HepG2 (cell line): ENCODE measurements at regions not wholly inside any gene's neighbourhood (a gene's known extent, or its start where the extent isn't known, plus 50 kb on each side); places are given as distances from the start of the nearest gene placed in this dataset.

ENCODE experiments used
- ATAC-seq: fragments of 200-7000 bp; cut with Tn5 transposase; 3 replicates; pipeline ENCODE4 v1.9.1; 2020; ENCODE audit warnings: mild to moderate bottlenecking, moderate library complexity
- BruUV-seq: library from RNA; stranded (reverse); fragments of 400-500 nt; replicated peaks from 2 replicates; lab custom pipeline; 2021; lab: Mats Ljungman, UMichigan
- CTCF ChIA-PET: fragments of 300-600 bp; formaldehyde crosslinking; extraction: SDS; loops from one replicate; lab custom pipeline; 2021; ENCODE audit warnings: low total read pairs, inconsistent platforms, low intra/inter-chr PET ratio; lab: Yijun Ruan, JAX
- POLR2A ChIA-PET: fragments of 350-600 bp; sonication (Branson Sonifier 250); formaldehyde crosslinking; loops from one replicate; lab custom pipeline; 2020; ENCODE audit warnings: antibody characterized with exemption, inconsistent platforms; lab: Yijun Ruan, JAX
- DNase-seq: peaks from one replicate; pipeline ENCODE4 v3.0.0-alpha.2; 2015; ENCODE audit warnings: low spot score
- FAIRE-seq: peaks from 3 replicates; lab custom pipeline; 2011; peaks lifted over from hg19 to GRCh38; lab: Jason Lieb, UNC
- H2AFZ ChIP-seq: one replicate; pipeline ENCODE4 v1.6.1; 2011; ENCODE audit warnings: low read length, inconsistent platforms
- H3K27ac ChIP-seq: fragments of 300-600 bp; 3 replicates; pipeline ENCODE4 v1.8.0; 2011; ENCODE audit warnings: mixed run types, mild to moderate bottlenecking, mixed read lengths, low read length, inconsistent platforms; ENCODE audit not compliant: insufficient read depth; ENCODE audit errors: extremely low read length
- H3K27me3 ChIP-seq, 2 experiments: fragments of 200-600 bp in 1 of 2; 2 replicates in 1 of 2; 3 replicates in 1 of 2; pipeline versions ENCODE4 v1.6.0 to v1.8.0; 2011; ENCODE audit warnings: low read length in 2 of 2, mild to moderate bottlenecking in 2 of 2, moderate library complexity in 2 of 2, inconsistent platforms in 1 of 2; ENCODE audit not compliant: insufficient read depth in 2 of 2, control insufficient read depth in 1 of 2
- H3K36me3 ChIP-seq, 2 experiments: fragments of 200-600 bp in 1 of 2; replicated peaks in 1 of 2; 2 replicates in 1 of 2; 3 replicates in 1 of 2; pipeline versions ENCODE4 v1.5.1 to v1.8.0; 2011; ENCODE audit warnings: low read length in 2 of 2, inconsistent platforms in 1 of 2; ENCODE audit not compliant: insufficient read depth in 2 of 2, control insufficient read depth in 1 of 2
- H3K4me1 ChIP-seq: 2 replicates; pipeline ENCODE4 v1.5.1; 2012; ENCODE audit warnings: low read length, inconsistent platforms; ENCODE audit not compliant: insufficient read depth
- H3K4me2 ChIP-seq: 2 replicates; pipeline ENCODE4 v1.6.0; 2011; ENCODE audit warnings: low read depth, low read length, inconsistent platforms
- H3K4me3 ChIP-seq, 3 experiments: fragments of 200-600 bp in 1 of 3; sonication (generic), shearing (Covaris generic) in 1 of 3; replicated peaks in 1 of 3; 2 replicates each; pipeline ENCODE4 v1.5.1; 2011 to 2016; ENCODE audit warnings: low read length in 3 of 3, inconsistent platforms in 2 of 3, low read depth in 2 of 3, mild to moderate bottlenecking in 2 of 3, control low read depth in 1 of 3, mixed read lengths in 1 of 3; ENCODE audit not compliant: insufficient read depth in 1 of 3
- H3K79me2 ChIP-seq: one replicate; pipeline ENCODE4 v1.6.1; 2011; ENCODE audit warnings: low read length, inconsistent platforms; ENCODE audit not compliant: insufficient read depth
- H3K9ac ChIP-seq: 2 replicates; pipeline ENCODE4 v1.6.0; 2011; ENCODE audit warnings: mild to moderate bottlenecking, low read depth, low read length, inconsistent platforms; ENCODE audit not compliant: insufficient read depth
- H3K9me3 ChIP-seq: 2 replicates; pipeline ENCODE4 v1.5.1; 2012; ENCODE audit warnings: mild to moderate bottlenecking, low read length
- H4K20me1 ChIP-seq: 2 replicates; pipeline ENCODE4 v1.6.0; 2011; ENCODE audit warnings: inconsistent platforms, mild to moderate bottlenecking, low read length, moderate library complexity; ENCODE audit not compliant: insufficient read depth
- HNF4G ChIP-seq, 2 experiments: sonication (generic) in 1 of 2; formaldehyde crosslinking in 1 of 2; IDR thresholded peaks; 2 replicates each; pipeline versions ENCODE4 v1.4.0 to v1.6.1; 2011 to 2020; ENCODE audit warnings: borderline replicate concordance in 2 of 2, low read depth in 2 of 2, mild to moderate bottlenecking in 2 of 2, low read length in 1 of 2, missing genetic modification reagents in 1 of 2, moderate library complexity in 1 of 2
- JUN ChIP-seq: sonication (generic); formaldehyde crosslinking; IDR thresholded peaks from 2 replicates; pipeline ENCODE4 v1.4.0; 2020; ENCODE audit warnings: mild to moderate bottlenecking, missing genetic modification reagents
- PRPF4 ChIP-seq: fragments of 200-400 bp; formaldehyde crosslinking; IDR thresholded peaks from 2 replicates; pipeline ENCODE4 v1.6.1; 2016; ENCODE audit warnings: low read length, low read depth; ENCODE audit not compliant: poor library complexity, severe bottlenecking
- ZNF782 ChIP-seq: sonication (generic); formaldehyde crosslinking; IDR thresholded peaks from 2 replicates; pipeline ENCODE4 v1.4.0; 2020; ENCODE audit warnings: missing genetic modification reagents, mild to moderate bottlenecking, borderline replicate concordance
- WGBS: methylation state at CpG from one replicate; pipeline ENCODE4 v1.1.6; 2017; ENCODE audit warnings: low lambda C conversion rate; 5-methylcytosine and 5-hydroxymethylcytosine counted together
- in situ Hi-C: cut with HindIII; loops from 2 replicates; pipeline ENCODE4 v1.10.0; 2017; ENCODE audit warnings: low pct_unique_long_range_greater_than_20kb; ENCODE audit not compliant: extremely low pct_ligation_motif_present
- intact Hi-C: fragments of 100-400 bp; cut with micrococcal nuclease; formaldehyde crosslinking; loops from one replicate; pipeline ENCODE4 v1.10.0; 2022; ENCODE audit not compliant: unreplicated experiment
- TF ChIP-seq, protein P1 (sequence below): sonication (generic); formaldehyde crosslinking; IDR thresholded peaks from 2 replicates; pipeline ENCODE4 v1.5.0; 2020; ENCODE audit warnings: missing genetic modification reagents, mild to moderate bottlenecking, borderline replicate concordance
- TF ChIP-seq, protein P2 (sequence below): sonication (generic); formaldehyde crosslinking; IDR thresholded peaks from 2 replicates; pipeline ENCODE4 v1.4.0; 2020; ENCODE audit warnings: mild to moderate bottlenecking, missing genetic modification reagents, borderline replicate concordance

DNA sequence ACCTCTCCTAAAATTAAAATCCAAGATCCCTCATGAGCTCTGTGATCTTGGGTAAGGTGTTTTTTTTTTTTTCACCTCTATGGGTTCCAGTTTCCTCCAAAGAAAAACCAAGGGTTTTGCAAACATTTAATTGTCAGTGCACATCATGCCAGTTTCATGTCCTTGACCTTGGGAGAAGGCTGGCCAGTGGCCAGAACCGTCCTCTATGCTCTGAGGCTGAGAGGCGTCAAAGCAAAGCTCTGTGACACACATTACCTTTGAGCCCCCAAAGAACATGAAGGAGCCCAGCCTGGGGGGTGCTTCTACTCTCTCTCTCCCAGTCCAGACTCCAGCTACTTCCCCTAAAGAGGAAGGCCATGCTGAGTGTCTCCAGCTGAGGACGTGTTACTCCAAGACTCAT, 145.5 kb upstream of the TMEM132C start:
- no peak overlapping the region for H2AFZ ChIP-seq
- H3K79me2 ChIP-seq, result no peaks in the 10 kb centered on the region
- no peak overlapping the region for H3K27ac ChIP-seq
- DNase-seq (no peak), ATAC-seq (no peak), FAIRE-seq (no peak)
- in situ Hi-C loops (no loop called here), intact Hi-C loops (no loop called here)
- TF ChIP-seq, protein P1, sequence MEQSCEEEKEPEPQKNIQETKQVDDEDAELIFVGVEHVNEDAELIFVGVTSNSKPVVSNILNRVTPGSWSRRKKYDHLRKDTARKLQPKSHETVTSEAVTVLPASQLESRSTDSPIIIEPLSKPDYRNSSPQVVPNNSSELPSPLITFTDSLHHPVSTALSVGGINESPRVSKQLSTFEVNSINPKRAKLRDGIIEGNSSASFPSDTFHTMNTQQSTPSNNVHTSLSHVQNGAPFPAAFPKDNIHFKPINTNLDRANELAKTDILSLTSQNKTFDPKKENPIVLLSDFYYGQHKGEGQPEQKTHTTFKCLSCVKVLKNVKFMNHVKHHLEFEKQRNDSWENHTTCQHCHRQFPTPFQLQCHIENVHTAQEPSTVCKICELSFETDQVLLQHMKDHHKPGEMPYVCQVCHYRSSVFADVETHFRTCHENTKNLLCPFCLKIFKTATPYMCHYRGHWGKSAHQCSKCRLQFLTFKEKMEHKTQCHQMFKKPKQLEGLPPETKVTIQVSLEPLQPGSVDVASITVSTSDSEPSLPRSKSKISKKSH (CRISPR knock-in tag), result no peak
- TF ChIP-seq HNF4G (IDR thresholded peaks at IDR 0.05; ENCODE audit: borderline replicate concordance, low read depth, low read length) (no peak), HNF4G (CRISPR knock-in tag; IDR thresholded peaks at IDR 0.05; ENCODE audit: borderline replicate concordance, low read depth) (no peak), JUN (CRISPR knock-in tag) (no peak), ZNF782 (CRISPR knock-in tag) (no peak), PRPF4 (no peak)
- TF ChIP-seq, protein P2, sequence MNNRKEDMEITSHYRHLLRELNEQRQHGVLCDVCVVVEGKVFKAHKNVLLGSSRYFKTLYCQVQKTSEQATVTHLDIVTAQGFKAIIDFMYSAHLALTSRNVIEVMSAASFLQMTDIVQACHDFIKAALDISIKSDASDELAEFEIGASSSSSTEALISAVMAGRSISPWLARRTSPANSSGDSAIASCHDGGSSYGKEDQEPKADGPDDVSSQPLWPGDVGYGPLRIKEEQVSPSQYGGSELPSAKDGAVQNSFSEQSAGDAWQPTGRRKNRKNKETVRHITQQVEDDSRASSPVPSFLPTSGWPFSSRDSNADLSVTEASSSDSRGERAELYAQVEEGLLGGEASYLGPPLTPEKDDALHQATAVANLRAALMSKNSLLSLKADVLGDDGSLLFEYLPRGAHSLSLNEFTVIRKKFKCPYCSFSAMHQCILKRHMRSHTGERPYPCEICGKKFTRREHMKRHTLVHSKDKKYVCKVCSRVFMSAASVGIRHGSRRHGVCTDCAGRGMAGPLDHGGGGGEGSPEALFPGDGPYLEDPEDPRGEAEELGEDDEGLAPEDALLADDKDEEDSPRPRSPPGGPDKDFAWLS (CRISPR knock-in tag), result no peak
- no peaks in the 10 kb centered on the region for H3K27me3 ChIP-seq
- H4K20me1 ChIP-seq, result no peaks in the 10 kb centered on the region
- H3K9me3 ChIP-seq, result peaks cover 19% of the 10 kb centered on the region
- H3K9ac ChIP-seq, result no peak overlapping the region
- ChIA-PET POLR2A (no interaction called here), CTCF (no interaction called here)
- no peak overlapping the region for H3K4me3 ChIP-seq
- no peaks in the 10 kb centered on the region for H3K4me1 ChIP-seq
- H3K4me2 ChIP-seq, result no peak overlapping the region
- 3% methylated on average over 3 of the region's 3 CpGs for WGBS
- no peaks in the 10 kb centered on the region for H3K36me3 ChIP-seq
- no TSS peak for BruUV-seq
